GM19099 (cell line): ENCODE measurements at regions not wholly inside any gene's neighbourhood (a gene's known extent, or its start where the extent isn't known, plus 50 kb on each side); places are given as distances from the start of the nearest gene placed in this dataset.
A peak's percentile ranks its signal among the peaks of the same experiment; 100 is the strongest.

Experiments used
- POLR2A ChIP-seq: IDR thresholded peaks from 3 replicates; pipeline ENCODE4 v1.6.1; 2011; ENCODE audit warnings: low read depth; ENCODE audit not compliant: insufficient read length; ENCODE audit errors: extremely low read depth

GRCh38 chr10:3872712-3873329, 87.8 kb upstream of the KLF6 start:
- no peak for TF ChIP-seq POLR2A

- no peak for TF ChIP-seq POLR2A
Measured at GRCh38 chr10:3871424-3871996, 86.5 kb upstream of the KLF6 start.

GRCh38 chr10:3869036-3869435, 84.0 kb upstream of the KLF6 start:
- TF ChIP-seq POLR2A = no peak

- no peak for TF ChIP-seq POLR2A
Measured at GRCh38 chr10:3868271-3868664, 83.3 kb upstream of the KLF6 start.

- TF ChIP-seq POLR2A = no peak
Measured at GRCh38 chr10:3867454-3868270, 82.7 kb upstream of the KLF6 start.

GRCh38 chr10:3866332-3866731, 81.3 kb upstream of the KLF6 start:
- TF ChIP-seq POLR2A = no peak

- TF ChIP-seq POLR2A = no peak
Measured at GRCh38 chr10:3865565-3865964, 80.6 kb upstream of the KLF6 start.

GRCh38 chr10:3861795-3862194, 76.8 kb upstream of the KLF6 start:
- no peak for TF ChIP-seq POLR2A

- no peak for TF ChIP-seq POLR2A
Measured at GRCh38 chr10:3858051-3858845, 73.2 kb upstream of the KLF6 start.

- no peak for TF ChIP-seq POLR2A
Measured at GRCh38 chr10:3857318-3857717, 72.3 kb upstream of the KLF6 start.

GRCh38 chr10:3856593-3856992, 71.6 kb upstream of the KLF6 start:
- TF ChIP-seq POLR2A = no peak

- TF ChIP-seq POLR2A = no peak
Measured at GRCh38 chr10:3853547-3854303, 68.7 kb upstream of the KLF6 start.

- TF ChIP-seq POLR2A = no peak
Measured at GRCh38 chr10:3853016-3853415, 68.0 kb upstream of the KLF6 start.

GRCh38 chr10:3852147-3852904, 67.3 kb upstream of the KLF6 start:
- TF ChIP-seq POLR2A = peak; percentile 30
